ENCODE measurements at regions not wholly inside any gene's neighbourhood (a gene's known extent, or its start where the extent isn't known, plus 50 kb on each side); places are given as distances from the start of the nearest gene placed in this dataset.
A peak's percentile ranks its signal among the peaks of the same experiment; 100 is the strongest.

DNA sequence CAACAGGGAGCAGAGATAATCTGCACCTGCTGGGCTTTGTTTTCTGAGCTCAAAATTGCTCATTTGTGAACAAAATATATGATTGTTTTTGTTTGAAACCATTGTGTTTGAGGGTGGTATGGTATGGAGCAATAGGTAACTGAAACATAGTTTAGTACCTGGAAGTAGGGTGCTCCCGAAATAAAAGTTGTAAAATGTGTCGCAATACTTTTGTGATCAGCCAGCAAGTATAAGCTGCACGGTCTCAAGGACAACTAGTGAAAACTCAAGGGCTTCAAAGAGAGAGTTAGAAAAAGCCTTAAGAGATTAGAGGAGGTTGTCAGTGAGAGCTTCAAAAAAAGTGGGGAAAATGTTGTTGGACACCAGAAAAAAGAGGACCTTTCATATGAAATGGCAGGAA lies 579.8 kb upstream of the POU3F2 start:
- H3K4me1 Mint-ChIP-seq = no peaks in the 10 kb centered on the region
- H3K4me3 Mint-ChIP-seq = no peak overlapping the region
- Histone ChIP-seq H3K9me3 (ENCODE audit: control insufficient read depth in 2 of 2, low read length in 2 of 2) (no peaks in the 10 kb centered on the region), H3K27me3 (ENCODE audit: control insufficient read depth, insufficient read depth, low read length) (no peaks in the 10 kb centered on the region), H3K4me1 (ENCODE audit: control insufficient read depth, insufficient read depth, low read length, poor library complexity, severe bottlenecking) (no peaks in the 10 kb centered on the region), H3K36me3 (ENCODE audit: control insufficient read depth, insufficient read depth, low read length) (no peaks in the 10 kb centered on the region), H3K4me3 (ENCODE audit: low read depth, low read length) (no peak overlapping the region), H3K27ac (ENCODE audit: insufficient read depth, low read length, poor library complexity, severe bottlenecking) (no peak overlapping the region)
- H3K27ac Mint-ChIP-seq = no peak overlapping the region
- no peak for ATAC-seq (ENCODE audit: low read depth in 2 of 2)
- H3K9me3 Mint-ChIP-seq = peaks cover 0 to 5% (median 2%) of the 10 kb centered on the region in 7 donors
- H3K27me3 Mint-ChIP-seq = no peaks in the 10 kb centered on the region
- no peaks in the 10 kb centered on the region for H3K36me3 Mint-ChIP-seq
- DNase-seq = no peak

DNA sequence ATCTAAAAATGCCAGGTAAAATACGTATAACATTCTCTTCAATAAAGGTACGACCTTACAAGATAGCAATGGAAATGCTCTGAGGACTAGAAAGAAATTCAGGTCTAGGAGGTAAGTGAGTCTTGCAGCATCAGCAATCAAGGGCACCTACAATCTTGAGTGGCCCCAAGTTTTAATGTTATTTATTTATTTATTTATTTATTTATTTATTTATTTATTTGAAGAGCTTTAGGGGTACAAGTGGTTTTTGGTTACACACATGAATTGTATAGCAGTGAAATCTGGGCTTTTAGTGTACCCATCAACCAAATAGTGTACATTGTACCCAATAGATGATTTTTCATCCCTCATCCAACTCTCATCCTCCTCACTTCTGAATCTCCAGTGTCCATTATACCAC lies 574.0 kb upstream of the POU3F2 start:
- Mint-ChIP-seq H3K36me3 (no peaks in the 10 kb centered on the region), H3K4me1 (no peaks in the 10 kb centered on the region), H3K4me3 (no peak overlapping the region), H3K9me3 (peaks cover 0 to 5% (median 0%) of the 10 kb centered on the region in 7 donors), H3K27me3 (no peaks in the 10 kb centered on the region), H3K27ac (no peak overlapping the region)
- Histone ChIP-seq H3K36me3 (ENCODE audit: control insufficient read depth, insufficient read depth, low read length) (no peaks in the 10 kb centered on the region), H3K27me3 (ENCODE audit: control insufficient read depth, insufficient read depth, low read length) (no peaks in the 10 kb centered on the region), H3K27ac (ENCODE audit: insufficient read depth, low read length, poor library complexity, severe bottlenecking) (no peak overlapping the region), H3K4me1 (ENCODE audit: control insufficient read depth, insufficient read depth, low read length, poor library complexity, severe bottlenecking) (no peaks in the 10 kb centered on the region), H3K9me3 (ENCODE audit: control insufficient read depth in 2 of 2, low read length in 2 of 2) (no peaks in the 10 kb centered on the region), H3K4me3 (ENCODE audit: low read depth, low read length) (no peak overlapping the region)
- ATAC-seq (ENCODE audit: low read depth in 2 of 2) = no peak
- DNase-seq = no peak

DNA sequence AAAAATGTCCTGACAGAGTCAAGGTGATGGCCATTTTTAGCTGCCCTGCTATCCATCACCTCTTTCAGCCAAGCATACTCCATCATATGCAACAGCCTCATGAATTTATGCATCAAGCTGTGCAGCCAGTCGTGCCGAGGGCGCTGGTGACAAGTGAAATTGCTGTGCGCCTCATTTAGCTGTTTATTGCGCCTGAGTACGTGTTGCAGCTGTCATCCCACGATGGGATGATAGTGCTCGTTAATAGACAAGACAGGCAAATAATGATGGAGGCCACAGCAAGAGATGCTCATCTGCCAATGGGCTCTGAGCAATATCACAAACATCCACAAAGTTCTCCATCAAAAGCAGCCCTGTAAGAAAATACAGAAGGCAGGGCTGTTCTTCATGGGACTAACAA lies 562.3 kb upstream of the POU3F2 start:
- Mint-ChIP-seq H3K27me3 (no peaks in the 10 kb centered on the region), H3K27ac (no peak overlapping the region), H3K9me3 (peaks cover 0 to 4% (median 2%) of the 10 kb centered on the region in 7 donors), H3K4me1 (no peaks in the 10 kb centered on the region), H3K36me3 (no peaks in the 10 kb centered on the region), H3K4me3 (no peak overlapping the region)
- no peaks in the 10 kb centered on the region for H3K9me3 ChIP-seq (ENCODE audit: control insufficient read depth in 2 of 2, low read length in 2 of 2)
- H3K27me3 ChIP-seq (ENCODE audit: control insufficient read depth, insufficient read depth, low read length) = no peaks in the 10 kb centered on the region
- no peak overlapping the region for H3K4me3 ChIP-seq (ENCODE audit: low read depth, low read length)
- no peaks in the 10 kb centered on the region for H3K4me1 ChIP-seq (ENCODE audit: control insufficient read depth, insufficient read depth, low read length, poor library complexity, severe bottlenecking)
- ATAC-seq (ENCODE audit: low read depth in 2 of 2) = no peak
- H3K36me3 ChIP-seq (ENCODE audit: control insufficient read depth, insufficient read depth, low read length) = no peaks in the 10 kb centered on the region
- H3K27ac ChIP-seq (ENCODE audit: insufficient read depth, low read length, poor library complexity, severe bottlenecking) = no peak overlapping the region
- DNase-seq = no peak

DNA sequence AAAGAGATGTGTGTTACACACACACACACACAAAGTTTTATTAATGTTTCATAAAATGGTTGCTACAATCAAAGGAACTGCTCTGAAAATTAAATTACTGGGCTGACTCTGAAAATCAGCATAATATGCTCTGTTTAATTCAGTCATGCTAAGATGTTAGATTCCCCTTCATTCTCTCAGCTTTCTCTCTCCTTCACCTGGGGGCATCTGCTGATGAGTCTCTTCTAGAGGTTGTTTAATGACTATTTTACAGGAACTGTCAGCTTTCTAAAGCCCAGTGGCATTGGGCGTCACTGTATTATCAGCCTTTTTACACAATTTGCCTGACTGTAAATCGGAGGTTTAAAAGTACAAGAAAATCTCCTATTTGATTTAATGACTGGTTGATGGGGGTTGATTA lies 559.7 kb upstream of the POU3F2 start:
- peaks cover 0 to 2% (median 0%) of the 10 kb centered on the region in 7 donors for H3K9me3 Mint-ChIP-seq
- H3K36me3 ChIP-seq (ENCODE audit: control insufficient read depth, insufficient read depth, low read length) = no peaks in the 10 kb centered on the region

DNA sequence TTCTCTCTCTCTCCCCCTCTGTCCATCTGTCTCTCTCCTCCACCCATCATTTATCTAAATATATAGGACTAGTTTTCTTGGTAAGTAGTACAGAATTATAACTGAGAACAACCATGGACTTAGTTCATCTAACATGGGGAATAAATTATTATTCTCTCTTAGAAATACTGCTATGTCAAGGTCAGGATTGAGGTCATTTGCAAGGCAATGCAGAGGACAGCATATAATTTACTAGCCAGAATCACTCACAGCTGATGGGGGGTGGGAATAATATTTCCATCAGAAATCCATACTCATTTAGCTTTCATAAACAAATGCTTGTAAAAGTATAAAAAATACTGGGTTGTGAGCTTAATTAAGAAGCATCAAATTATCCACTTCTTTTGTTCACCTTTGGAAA lies 553.9 kb upstream of the POU3F2 start:
- Mint-ChIP-seq H3K9me3 (peaks cover 0 to 5% (median 0%) of the 10 kb centered on the region in 7 donors), H3K4me1 (no peaks in the 10 kb centered on the region), H3K27ac (peak overlapping the region in 1 of 3 donors; percentile 11), H3K4me3 (no peak overlapping the region), H3K27me3 (no peaks in the 10 kb centered on the region), H3K36me3 (no peaks in the 10 kb centered on the region)
- Histone ChIP-seq H3K36me3 (ENCODE audit: control insufficient read depth, insufficient read depth, low read length) (no peaks in the 10 kb centered on the region), H3K4me3 (ENCODE audit: low read depth, low read length) (no peak overlapping the region), H3K27me3 (ENCODE audit: control insufficient read depth, insufficient read depth, low read length) (no peaks in the 10 kb centered on the region), H3K4me1 (ENCODE audit: control insufficient read depth, insufficient read depth, low read length, poor library complexity, severe bottlenecking) (no peaks in the 10 kb centered on the region), H3K9me3 (ENCODE audit: control insufficient read depth in 2 of 2, low read length in 2 of 2) (no peaks in the 10 kb centered on the region), H3K27ac (ENCODE audit: insufficient read depth, low read length, poor library complexity, severe bottlenecking) (no peak overlapping the region)
- DNase-seq = no peak
- ATAC-seq (ENCODE audit: low read depth in 2 of 2) = no peak

More for the DNA sequence above, 559.7 kb upstream of the POU3F2 start:
- no peaks in the 10 kb centered on the region for H3K4me1 ChIP-seq (ENCODE audit: control insufficient read depth, insufficient read depth, low read length, poor library complexity, severe bottlenecking)
- no peak overlapping the region for H3K4me3 Mint-ChIP-seq
- no peak overlapping the region for H3K27ac ChIP-seq (ENCODE audit: insufficient read depth, low read length, poor library complexity, severe bottlenecking)
- H3K36me3 Mint-ChIP-seq = no peaks in the 10 kb centered on the region
- no peaks in the 10 kb centered on the region for H3K4me1 Mint-ChIP-seq
- H3K4me3 ChIP-seq (ENCODE audit: low read depth, low read length) = no peak overlapping the region
- ATAC-seq (ENCODE audit: low read depth in 2 of 2) (no peak), DNase-seq (no peak)
- no peaks in the 10 kb centered on the region for H3K27me3 Mint-ChIP-seq
- no peaks in the 10 kb centered on the region for H3K27me3 ChIP-seq (ENCODE audit: control insufficient read depth, insufficient read depth, low read length)
- H3K27ac Mint-ChIP-seq = no peak overlapping the region
- H3K9me3 ChIP-seq (ENCODE audit: control insufficient read depth in 2 of 2, low read length in 2 of 2) = no peaks in the 10 kb centered on the region

DNA sequence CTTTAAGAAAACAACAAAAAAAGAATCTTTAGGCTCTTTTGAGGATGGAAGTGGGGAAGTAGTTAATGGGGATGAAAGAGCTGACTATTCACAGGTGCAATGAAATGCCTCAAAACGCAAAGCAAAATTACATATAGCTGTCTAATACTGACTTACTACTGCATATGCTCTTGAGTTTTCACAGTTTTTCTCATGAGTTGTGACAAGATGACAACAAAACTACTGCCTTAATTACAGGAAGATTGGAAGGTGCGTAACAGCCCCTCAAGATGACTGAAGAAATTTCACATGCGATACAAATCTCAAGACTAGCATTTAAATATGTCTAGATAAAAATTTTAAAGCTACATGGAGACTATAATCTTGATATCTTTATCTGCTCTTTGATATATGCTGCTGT lies 547.8 kb upstream of the POU3F2 start:
- peaks cover 0 to 6% (median 3%) of the 10 kb centered on the region in 7 donors for H3K9me3 Mint-ChIP-seq
- no peaks in the 10 kb centered on the region for H3K4me1 Mint-ChIP-seq

DNA sequence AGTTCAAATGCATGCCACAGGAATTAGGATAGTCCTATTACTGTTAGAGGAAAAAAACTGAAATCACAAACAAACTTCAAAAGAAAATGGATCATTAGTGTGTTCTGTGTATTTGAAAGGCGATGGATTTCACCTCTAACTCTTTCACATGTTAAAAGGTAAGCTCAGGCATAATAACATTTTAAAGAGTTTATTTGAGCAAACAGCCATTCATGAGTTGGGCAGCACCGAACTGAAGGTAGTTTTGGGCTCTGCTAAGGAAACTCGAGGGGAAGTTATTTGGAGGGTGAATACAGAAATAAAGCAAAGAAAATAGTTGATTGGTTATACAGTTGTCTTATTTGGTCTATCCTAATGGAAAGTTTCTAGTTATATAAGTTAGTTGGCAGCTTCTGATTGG lies 546.5 kb upstream of the POU3F2 start:
- no peaks in the 10 kb centered on the region for H3K27me3 ChIP-seq (ENCODE audit: control insufficient read depth, insufficient read depth, low read length)
- H3K9me3 ChIP-seq (ENCODE audit: control insufficient read depth in 2 of 2, low read length in 2 of 2) = no peaks in the 10 kb centered on the region
- Mint-ChIP-seq H3K27ac (no peak overlapping the region), H3K36me3 (no peaks in the 10 kb centered on the region), H3K9me3 (peaks cover 0 to 6% (median 4%) of the 10 kb centered on the region in 7 donors), H3K27me3 (no peaks in the 10 kb centered on the region), H3K4me1 (no peaks in the 10 kb centered on the region), H3K4me3 (no peak overlapping the region)
- no peaks in the 10 kb centered on the region for H3K4me1 ChIP-seq (ENCODE audit: control insufficient read depth, insufficient read depth, low read length, poor library complexity, severe bottlenecking)
- H3K36me3 ChIP-seq (ENCODE audit: control insufficient read depth, insufficient read depth, low read length) = no peaks in the 10 kb centered on the region
- no peak for DNase-seq
- ATAC-seq (ENCODE audit: low read depth in 2 of 2) = no peak
- no peak overlapping the region for H3K27ac ChIP-seq (ENCODE audit: insufficient read depth, low read length, poor library complexity, severe bottlenecking)
- H3K4me3 ChIP-seq (ENCODE audit: low read depth, low read length) = no peak overlapping the region

More for the DNA sequence above, 547.8 kb upstream of the POU3F2 start:
- Histone ChIP-seq H3K4me3 (ENCODE audit: low read depth, low read length) (no peak overlapping the region), H3K27ac (ENCODE audit: insufficient read depth, low read length, poor library complexity, severe bottlenecking) (no peak overlapping the region), H3K27me3 (ENCODE audit: control insufficient read depth, insufficient read depth, low read length) (no peaks in the 10 kb centered on the region), H3K36me3 (ENCODE audit: control insufficient read depth, insufficient read depth, low read length) (no peaks in the 10 kb centered on the region), H3K4me1 (ENCODE audit: control insufficient read depth, insufficient read depth, low read length, poor library complexity, severe bottlenecking) (no peaks in the 10 kb centered on the region), H3K9me3 (ENCODE audit: control insufficient read depth in 2 of 2, low read length in 2 of 2) (no peaks in the 10 kb centered on the region)
- Mint-ChIP-seq H3K27me3 (no peaks in the 10 kb centered on the region), H3K36me3 (no peaks in the 10 kb centered on the region), H3K4me3 (no peak overlapping the region), H3K27ac (no peak overlapping the region)
- ATAC-seq (ENCODE audit: low read depth in 2 of 2) (no peak), DNase-seq (no peak)

DNA sequence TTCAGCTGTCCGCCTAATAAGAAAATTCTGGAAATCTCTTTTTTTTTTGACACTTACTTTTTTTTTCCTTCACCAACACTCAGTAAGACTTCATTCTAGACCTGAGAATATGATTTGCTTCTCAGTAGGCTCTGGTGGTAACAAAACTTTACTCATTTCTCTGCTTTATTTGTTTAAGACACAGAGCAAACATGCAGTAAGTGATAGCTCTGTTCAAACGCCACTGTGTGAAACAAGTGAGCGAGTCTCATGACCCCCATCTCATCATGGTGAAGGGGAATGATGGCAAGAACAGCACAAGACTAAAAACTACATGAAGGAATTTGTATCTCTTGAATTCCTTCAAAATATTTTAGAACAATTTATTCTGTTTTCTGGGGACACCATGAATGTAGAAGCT lies 541.6 kb upstream of the POU3F2 start:
- H3K4me3 Mint-ChIP-seq = no peak overlapping the region
- no peaks in the 10 kb centered on the region for H3K36me3 ChIP-seq (ENCODE audit: control insufficient read depth, insufficient read depth, low read length)

More for the DNA sequence above, 541.6 kb upstream of the POU3F2 start:
- ATAC-seq (ENCODE audit: low read depth in 2 of 2) (no peak), DNase-seq (no peak)
- H3K27ac ChIP-seq (ENCODE audit: insufficient read depth, low read length, poor library complexity, severe bottlenecking) = no peak overlapping the region
- peaks cover 0 to 6% (median 5%) of the 10 kb centered on the region in 7 donors for H3K9me3 Mint-ChIP-seq
- no peaks in the 10 kb centered on the region for H3K36me3 Mint-ChIP-seq
- no peak overlapping the region for H3K4me3 ChIP-seq (ENCODE audit: low read depth, low read length)
- H3K9me3 ChIP-seq (ENCODE audit: control insufficient read depth in 2 of 2, low read length in 2 of 2) = no peaks in the 10 kb centered on the region
- no peaks in the 10 kb centered on the region for H3K4me1 Mint-ChIP-seq
- H3K27me3 ChIP-seq (ENCODE audit: control insufficient read depth, insufficient read depth, low read length) = no peaks in the 10 kb centered on the region
- no peaks in the 10 kb centered on the region for H3K4me1 ChIP-seq (ENCODE audit: control insufficient read depth, insufficient read depth, low read length, poor library complexity, severe bottlenecking)
- no peaks in the 10 kb centered on the region for H3K27me3 Mint-ChIP-seq
- no peak overlapping the region for H3K27ac Mint-ChIP-seq

Measured in CD4-positive, CD25-positive, alpha-beta regulatory T cell (primary cell).